ENCODE measurements at regions not wholly inside any gene's neighbourhood (a gene's known extent, or its start where the extent isn't known, plus 50 kb on each side); places are given as distances from the start of the nearest gene placed in this dataset.

- no peak overlapping the region for H3K27ac ChIP-seq
- no peaks in the 10 kb centered on the region for H3K9me3 ChIP-seq
- 30 to 33% (median 30%) methylated on average over 11 of the region's 11 CpGs for WGBS, 3 donors
- TF ChIP-seq, protein P1, sequence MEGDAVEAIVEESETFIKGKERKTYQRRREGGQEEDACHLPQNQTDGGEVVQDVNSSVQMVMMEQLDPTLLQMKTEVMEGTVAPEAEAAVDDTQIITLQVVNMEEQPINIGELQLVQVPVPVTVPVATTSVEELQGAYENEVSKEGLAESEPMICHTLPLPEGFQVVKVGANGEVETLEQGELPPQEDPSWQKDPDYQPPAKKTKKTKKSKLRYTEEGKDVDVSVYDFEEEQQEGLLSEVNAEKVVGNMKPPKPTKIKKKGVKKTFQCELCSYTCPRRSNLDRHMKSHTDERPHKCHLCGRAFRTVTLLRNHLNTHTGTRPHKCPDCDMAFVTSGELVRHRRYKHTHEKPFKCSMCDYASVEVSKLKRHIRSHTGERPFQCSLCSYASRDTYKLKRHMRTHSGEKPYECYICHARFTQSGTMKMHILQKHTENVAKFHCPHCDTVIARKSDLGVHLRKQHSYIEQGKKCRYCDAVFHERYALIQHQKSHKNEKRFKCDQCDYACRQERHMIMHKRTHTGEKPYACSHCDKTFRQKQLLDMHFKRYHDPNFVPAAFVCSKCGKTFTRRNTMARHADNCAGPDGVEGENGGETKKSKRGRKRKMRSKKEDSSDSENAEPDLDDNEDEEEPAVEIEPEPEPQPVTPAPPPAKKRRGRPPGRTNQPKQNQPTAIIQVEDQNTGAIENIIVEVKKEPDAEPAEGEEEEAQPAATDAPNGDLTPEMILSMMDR (IDR thresholded peaks at IDR 0.05): no peak
- no peak for ATAC-seq
- intact Hi-C loops (cut with DNase I): no loop called here
- no peaks in the 10 kb centered on the region for H3K36me3 ChIP-seq (ENCODE audit: insufficient read depth in 1 of 2, low read depth in 1 of 2)
- H3K27me3 ChIP-seq (ENCODE audit: insufficient read depth in 3 of 3, low read length in 2 of 3): no peaks in the 10 kb centered on the region
- H3K4me1 ChIP-seq: no peaks in the 10 kb centered on the region
- DNase-seq: no peak
- no peak overlapping the region for H3K4me3 ChIP-seq
Measured at GRCh38 chr5:174625591-174626350, 98.6 kb upstream of the MSX2 start.

GRCh38 chr5:174626369-174626920 lies 97.9 kb upstream of the MSX2 start:
- 49 to 57% (median 57%) methylated on average over 7 of the region's 7 CpGs for WGBS, 3 donors

DNA sequence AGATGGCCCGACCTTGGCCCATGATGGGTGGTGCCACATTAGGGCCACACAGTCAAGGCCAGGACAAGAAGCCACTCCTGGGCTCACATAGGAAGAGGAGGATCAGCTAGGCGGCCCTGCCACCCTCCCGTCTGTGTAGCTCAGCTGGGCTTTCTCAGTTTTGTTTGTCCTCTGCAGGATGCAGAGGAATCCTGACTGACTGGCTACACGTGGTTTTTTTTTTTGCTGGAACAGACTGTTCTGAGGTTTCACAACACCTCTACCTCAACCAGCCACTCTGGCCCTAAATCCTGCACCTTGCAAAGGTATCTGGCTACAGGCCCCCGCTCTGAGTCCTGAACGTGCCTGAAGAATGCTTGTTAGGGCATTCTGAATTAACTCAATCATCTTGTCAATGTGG lies 88.3 kb upstream of the MSX2 start:
- TF ChIP-seq, protein P1 (IDR thresholded peaks at IDR 0.05): no peak
- Histone ChIP-seq H3K9me3 (no peaks in the 10 kb centered on the region), H3K36me3 (ENCODE audit: insufficient read depth in 1 of 2, low read depth in 1 of 2) (no peaks in the 10 kb centered on the region), H3K4me3 (no peak overlapping the region), H3K27ac (no peak overlapping the region), H3K27me3 (ENCODE audit: insufficient read depth in 3 of 3, low read length in 2 of 3) (no peaks in the 10 kb centered on the region), H3K4me1 (no peaks in the 10 kb centered on the region)
- intact Hi-C loops (cut with DNase I): no loop called here
- no peak for DNase-seq
- ATAC-seq: no peak
- WGBS, 3 donors: 67 to 71% (median 70%) methylated on average over 6 of the region's 6 CpGs

More at GRCh38 chr5:174626369-174626920, 97.9 kb upstream of the MSX2 start:
- intact Hi-C loops (cut with DNase I): no loop called here
- TF ChIP-seq, protein P1 (IDR thresholded peaks at IDR 0.05): no peak
- H3K4me3 ChIP-seq: no peak overlapping the region
- H3K4me1 ChIP-seq: no peaks in the 10 kb centered on the region
- DNase-seq (no peak), ATAC-seq (no peak)
- no peaks in the 10 kb centered on the region for H3K9me3 ChIP-seq
- no peak overlapping the region for H3K27ac ChIP-seq
- H3K36me3 ChIP-seq (ENCODE audit: insufficient read depth in 1 of 2, low read depth in 1 of 2): no peaks in the 10 kb centered on the region
- no peaks in the 10 kb centered on the region for H3K27me3 ChIP-seq (ENCODE audit: insufficient read depth in 3 of 3, low read length in 2 of 3)

DNA sequence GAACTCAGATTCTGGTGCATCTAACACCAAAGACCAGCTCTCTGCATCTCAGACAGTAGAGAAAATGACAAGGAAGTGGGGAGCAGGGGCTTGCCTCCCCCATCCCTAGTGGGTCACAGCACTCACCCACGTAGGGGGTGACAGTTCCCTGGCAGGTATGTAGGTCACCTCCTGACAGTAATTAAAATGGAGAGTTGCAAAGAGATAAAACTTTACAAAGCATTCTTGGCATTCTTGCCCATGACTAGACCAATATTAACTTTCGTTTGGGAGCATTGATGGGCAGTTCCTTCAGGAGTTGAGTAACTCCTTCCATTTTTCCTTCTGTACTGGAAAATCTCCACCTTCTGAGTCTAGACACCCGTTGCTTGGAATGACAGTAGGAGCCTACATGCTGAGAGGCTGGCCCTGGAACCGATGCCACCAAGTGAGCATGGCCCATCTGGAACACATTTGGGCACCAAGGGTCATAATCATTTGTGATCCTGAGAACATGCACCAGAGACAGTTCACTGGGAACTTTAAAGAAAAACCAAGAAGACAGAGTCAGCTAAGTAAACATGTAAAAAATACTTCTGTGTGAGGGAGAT lies 81.5 kb upstream of the MSX2 start:
- 21 to 30% (median 26%) methylated on average over 4 of the region's 4 CpGs for WGBS, 3 donors
- H3K4me3 ChIP-seq: no peak overlapping the region
- H3K9me3 ChIP-seq: peaks cover 3% of the 10 kb centered on the region
- no peaks in the 10 kb centered on the region for H3K4me1 ChIP-seq
- H3K27ac ChIP-seq: no peak overlapping the region
- H3K27me3 ChIP-seq (ENCODE audit: insufficient read depth in 3 of 3, low read length in 2 of 3): no peaks in the 10 kb centered on the region
- TF ChIP-seq, protein P1 (IDR thresholded peaks at IDR 0.05): no peak
- no peak for ATAC-seq
- H3K36me3 ChIP-seq (ENCODE audit: insufficient read depth in 1 of 2, low read depth in 1 of 2): no peaks in the 10 kb centered on the region
- no peak for DNase-seq
- intact Hi-C loops (cut with DNase I): no loop called here

Data from psoas muscle (tissue), 7 donors.